GM19463 (cell line): ENCODE measurements at regions not wholly inside any gene's neighbourhood (a gene's known extent, or its start where the extent isn't known, plus 50 kb on each side); places are given as distances from the start of the nearest gene placed in this dataset.

ENCODE experiments used
- ATAC-seq: cut with Tn5 transposase; IDR thresholded peaks from one replicate; pipeline ENCODE4 v1.9.1; 2021; ENCODE audit warnings: mild to moderate bottlenecking, moderate library complexity; ENCODE audit not compliant: unreplicated experiment

DNA sequence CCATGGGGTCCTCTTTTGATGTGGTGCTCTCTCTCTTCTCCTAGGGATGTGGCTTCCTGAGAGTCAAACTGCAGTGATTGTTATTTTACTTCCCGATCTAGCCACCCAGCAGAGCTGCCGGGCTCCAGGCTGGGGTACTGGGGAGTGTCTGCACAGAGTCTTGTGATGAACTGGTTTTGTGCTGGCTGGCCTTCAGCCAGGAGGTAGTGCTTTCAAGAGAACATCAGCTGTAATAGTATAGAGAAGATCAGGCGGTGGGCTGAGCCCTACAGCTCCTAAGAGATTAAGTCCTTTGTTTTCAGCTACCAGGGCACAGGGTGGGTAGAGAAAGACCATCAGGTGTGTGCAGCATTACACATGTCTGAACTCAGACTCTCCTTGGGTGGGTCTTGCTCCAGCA is 59.0 kb upstream of the AGTR2 start:
- ATAC-seq, result no peak

DNA sequence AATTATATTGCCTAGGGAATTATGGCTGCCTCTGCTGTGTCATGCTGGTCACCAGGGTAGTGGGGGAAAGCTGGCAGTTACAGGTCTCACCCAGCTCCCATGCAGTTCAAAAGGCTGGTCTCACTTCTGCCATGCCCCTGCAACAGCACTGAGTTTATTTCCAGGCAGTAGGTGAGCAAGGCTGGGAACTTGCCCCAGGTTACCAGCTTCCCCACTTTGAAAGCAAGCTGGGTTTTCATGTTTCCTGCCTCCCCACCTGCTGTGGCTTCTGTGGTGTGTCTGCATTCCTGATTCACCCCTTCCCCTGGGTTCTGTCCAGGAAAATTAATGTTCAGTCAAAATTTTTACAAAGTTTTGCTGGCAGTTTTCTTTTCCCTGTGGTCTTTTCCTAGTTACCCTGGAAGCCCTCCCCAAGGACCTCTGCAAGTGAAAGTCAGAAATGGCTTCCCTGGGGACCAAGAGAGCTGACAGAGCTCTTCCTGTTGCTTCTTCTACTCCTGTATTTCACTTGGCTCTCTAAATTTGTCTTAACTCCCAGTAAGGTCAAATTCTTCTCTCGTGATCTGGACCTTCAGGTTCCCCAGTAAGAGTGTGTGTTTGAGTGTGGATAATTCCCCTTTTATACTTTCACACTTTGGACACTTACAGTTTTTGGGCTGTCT is 58.5 kb upstream of the AGTR2 start:
- peak; percentile 60 for ATAC-seq

DNA sequence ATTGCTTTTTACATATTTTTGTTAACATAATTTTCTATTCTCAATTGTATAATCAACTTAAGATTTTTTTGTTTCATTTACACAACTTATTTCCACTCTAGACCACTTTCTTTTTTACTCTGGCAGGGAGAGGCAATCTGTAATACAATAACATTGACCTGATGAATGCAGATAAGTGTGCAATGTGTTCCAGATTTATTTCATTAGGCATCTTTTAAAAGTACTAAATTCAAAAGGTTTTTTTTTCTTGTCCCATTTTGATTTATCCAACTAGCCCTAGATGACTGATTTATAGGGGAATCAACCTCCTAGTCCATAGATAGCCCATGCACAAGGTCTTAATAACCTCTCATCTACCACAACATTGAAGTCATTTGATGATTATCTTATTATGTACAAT is 55.5 kb upstream of the AGTR2 start:
- ATAC-seq, result no peak
